ENCODE measurements at regions not wholly inside any gene's neighbourhood (a gene's known extent, or its start where the extent isn't known, plus 50 kb on each side); places are given as distances from the start of the nearest gene placed in this dataset.

DNA sequence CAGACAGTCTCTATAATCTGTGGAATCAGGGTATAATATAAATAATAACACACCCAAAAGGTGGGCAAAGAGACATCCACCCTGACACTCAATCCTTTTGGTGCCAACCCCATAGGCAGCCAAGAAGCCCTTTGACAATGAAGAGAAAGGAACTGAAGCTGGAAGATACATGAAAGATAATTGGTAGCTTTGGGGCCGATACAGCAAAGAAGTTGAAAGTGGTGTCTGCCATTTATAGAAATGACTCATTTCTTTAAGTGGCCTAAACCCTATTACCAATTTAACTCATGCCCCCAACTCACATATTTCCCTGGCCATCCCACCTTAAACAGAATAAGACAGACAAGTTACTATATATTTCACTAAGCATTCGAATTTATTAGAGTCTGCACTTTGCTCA is 167.0 kb downstream of the ZC3H11B start:
- TF ChIP-seq, protein P1, sequence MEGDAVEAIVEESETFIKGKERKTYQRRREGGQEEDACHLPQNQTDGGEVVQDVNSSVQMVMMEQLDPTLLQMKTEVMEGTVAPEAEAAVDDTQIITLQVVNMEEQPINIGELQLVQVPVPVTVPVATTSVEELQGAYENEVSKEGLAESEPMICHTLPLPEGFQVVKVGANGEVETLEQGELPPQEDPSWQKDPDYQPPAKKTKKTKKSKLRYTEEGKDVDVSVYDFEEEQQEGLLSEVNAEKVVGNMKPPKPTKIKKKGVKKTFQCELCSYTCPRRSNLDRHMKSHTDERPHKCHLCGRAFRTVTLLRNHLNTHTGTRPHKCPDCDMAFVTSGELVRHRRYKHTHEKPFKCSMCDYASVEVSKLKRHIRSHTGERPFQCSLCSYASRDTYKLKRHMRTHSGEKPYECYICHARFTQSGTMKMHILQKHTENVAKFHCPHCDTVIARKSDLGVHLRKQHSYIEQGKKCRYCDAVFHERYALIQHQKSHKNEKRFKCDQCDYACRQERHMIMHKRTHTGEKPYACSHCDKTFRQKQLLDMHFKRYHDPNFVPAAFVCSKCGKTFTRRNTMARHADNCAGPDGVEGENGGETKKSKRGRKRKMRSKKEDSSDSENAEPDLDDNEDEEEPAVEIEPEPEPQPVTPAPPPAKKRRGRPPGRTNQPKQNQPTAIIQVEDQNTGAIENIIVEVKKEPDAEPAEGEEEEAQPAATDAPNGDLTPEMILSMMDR (IDR thresholded peaks at IDR 0.05): no peak
- TF ChIP-seq, protein P2, sequence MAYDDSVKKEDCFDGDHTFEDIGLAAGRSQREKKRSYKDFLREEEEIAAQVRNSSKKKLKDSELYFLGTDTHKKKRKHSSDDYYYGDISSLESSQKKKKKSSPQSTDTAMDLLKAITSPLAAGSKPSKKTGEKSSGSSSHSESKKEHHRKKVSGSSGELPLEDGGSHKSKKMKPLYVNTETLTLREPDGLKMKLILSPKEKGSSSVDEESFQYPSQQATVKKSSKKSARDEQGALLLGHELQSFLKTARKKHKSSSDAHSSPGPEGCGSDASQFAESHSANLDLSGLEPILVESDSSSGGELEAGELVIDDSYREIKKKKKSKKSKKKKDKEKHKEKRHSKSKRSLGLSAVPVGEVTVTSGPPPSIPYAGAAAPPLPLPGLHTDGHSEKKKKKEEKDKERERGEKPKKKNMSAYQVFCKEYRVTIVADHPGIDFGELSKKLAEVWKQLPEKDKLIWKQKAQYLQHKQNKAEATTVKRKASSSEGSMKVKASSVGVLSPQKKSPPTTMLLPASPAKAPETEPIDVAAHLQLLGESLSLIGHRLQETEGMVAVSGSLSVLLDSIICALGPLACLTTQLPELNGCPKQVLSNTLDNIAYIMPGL (CRISPR knock-in tag; IDR thresholded peaks at IDR 0.05): no peak
- TF ChIP-seq, protein P3, sequence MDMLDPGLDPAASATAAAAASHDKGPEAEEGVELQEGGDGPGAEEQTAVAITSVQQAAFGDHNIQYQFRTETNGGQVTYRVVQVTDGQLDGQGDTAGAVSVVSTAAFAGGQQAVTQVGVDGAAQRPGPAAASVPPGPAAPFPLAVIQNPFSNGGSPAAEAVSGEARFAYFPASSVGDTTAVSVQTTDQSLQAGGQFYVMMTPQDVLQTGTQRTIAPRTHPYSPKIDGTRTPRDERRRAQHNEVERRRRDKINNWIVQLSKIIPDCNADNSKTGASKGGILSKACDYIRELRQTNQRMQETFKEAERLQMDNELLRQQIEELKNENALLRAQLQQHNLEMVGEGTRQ (CRISPR knock-in tag; IDR thresholded peaks at IDR 0.05): no peak
- TF ChIP-seq, protein P4, sequence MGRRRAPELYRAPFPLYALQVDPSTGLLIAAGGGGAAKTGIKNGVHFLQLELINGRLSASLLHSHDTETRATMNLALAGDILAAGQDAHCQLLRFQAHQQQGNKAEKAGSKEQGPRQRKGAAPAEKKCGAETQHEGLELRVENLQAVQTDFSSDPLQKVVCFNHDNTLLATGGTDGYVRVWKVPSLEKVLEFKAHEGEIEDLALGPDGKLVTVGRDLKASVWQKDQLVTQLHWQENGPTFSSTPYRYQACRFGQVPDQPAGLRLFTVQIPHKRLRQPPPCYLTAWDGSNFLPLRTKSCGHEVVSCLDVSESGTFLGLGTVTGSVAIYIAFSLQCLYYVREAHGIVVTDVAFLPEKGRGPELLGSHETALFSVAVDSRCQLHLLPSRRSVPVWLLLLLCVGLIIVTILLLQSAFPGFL (CRISPR knock-in tag; IDR thresholded peaks at IDR 0.05; ENCODE audit: borderline replicate concordance): no peak
- TF ChIP-seq, protein P5, sequence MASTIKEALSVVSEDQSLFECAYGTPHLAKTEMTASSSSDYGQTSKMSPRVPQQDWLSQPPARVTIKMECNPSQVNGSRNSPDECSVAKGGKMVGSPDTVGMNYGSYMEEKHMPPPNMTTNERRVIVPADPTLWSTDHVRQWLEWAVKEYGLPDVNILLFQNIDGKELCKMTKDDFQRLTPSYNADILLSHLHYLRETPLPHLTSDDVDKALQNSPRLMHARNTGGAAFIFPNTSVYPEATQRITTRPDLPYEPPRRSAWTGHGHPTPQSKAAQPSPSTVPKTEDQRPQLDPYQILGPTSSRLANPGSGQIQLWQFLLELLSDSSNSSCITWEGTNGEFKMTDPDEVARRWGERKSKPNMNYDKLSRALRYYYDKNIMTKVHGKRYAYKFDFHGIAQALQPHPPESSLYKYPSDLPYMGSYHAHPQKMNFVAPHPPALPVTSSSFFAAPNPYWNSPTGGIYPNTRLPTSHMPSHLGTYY (CRISPR knock-in tag; IDR thresholded peaks at IDR 0.05): no peak
- TF ChIP-seq TEAD4 (CRISPR knock-in tag; IDR thresholded peaks at IDR 0.05): no peak
- TF ChIP-seq, protein P6, sequence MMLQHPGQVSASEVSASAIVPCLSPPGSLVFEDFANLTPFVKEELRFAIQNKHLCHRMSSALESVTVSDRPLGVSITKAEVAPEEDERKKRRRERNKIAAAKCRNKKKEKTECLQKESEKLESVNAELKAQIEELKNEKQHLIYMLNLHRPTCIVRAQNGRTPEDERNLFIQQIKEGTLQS (CRISPR knock-in tag; conservative IDR thresholded peaks at IDR 0.05): no peak
